Tibial nerve (tissue), 4 donors: ENCODE measurements at regions not wholly inside any gene's neighbourhood (a gene's known extent, or its start where the extent isn't known, plus 50 kb on each side); places are given as distances from the start of the nearest gene placed in this dataset.

Experiments
- CTCF ChIP-seq, 5 experiments: fragments of 200-600 bp in 3 of 5; fragments of 450-650 bp in 2 of 5; sonication (generic) in 3 of 5; IDR thresholded peaks; one replicate each; pipeline ENCODE4 v1.5.1; 2016 to 2019; ENCODE audit warnings: antibody characterized with exemption in 5 of 5, mild to moderate bottlenecking in 3 of 5, moderate library complexity in 2 of 5
- EP300 ChIP-seq, 2 donors: sonication (generic); formaldehyde crosslinking; IDR thresholded peaks; one replicate each; pipeline ENCODE4 v1.6.1; 2017; ENCODE audit warnings: antibody characterized with exemption in 2 of 2, mild to moderate bottlenecking in 1 of 2
- POLR2A ChIP-seq, 2 donors: fragments of 450-650 bp; IDR thresholded peaks; one replicate each; pipeline ENCODE4 v1.6.1; 2017; ENCODE audit warnings: antibody characterized with exemption in 2 of 2, mild to moderate bottlenecking in 2 of 2, moderate library complexity in 2 of 2

- TF ChIP-seq CTCF (IDR thresholded peaks at IDR 0.05) (no peak), POLR2A (IDR thresholded peaks at IDR 0.05) (no peak), EP300 (IDR thresholded peaks at IDR 0.05) (no peak)
These were observed 51.3 kb upstream of the HAND1 start for GRCh38 chr5:154529282-154529681.
